Choroid plexus epithelial cell (primary cell): ENCODE measurements at regions not wholly inside any gene's neighbourhood (a gene's known extent, or its start where the extent isn't known, plus 50 kb on each side); places are given as distances from the start of the nearest gene placed in this dataset.
A peak's percentile ranks its signal among the peaks of the same experiment; 100 is the strongest.

ENCODE experiments used
- DNase-seq: peaks from one replicate; pipeline ENCODE4 v3.0.0-alpha.2; 2010; ENCODE audit warnings: low read depth
- H3K4me3 ChIP-seq: 2 replicates; pipeline ENCODE4 v1.5.1; 2011; ENCODE audit warnings: low read depth, mild to moderate bottlenecking, control low read depth, low read length, moderate library complexity
- TF ChIP-seq, protein P1 (sequence below): conservative IDR thresholded peaks from 2 replicates; pipeline ENCODE4 v1.5.1; 2011; ENCODE audit warnings: low read depth, mild to moderate bottlenecking, control low read depth, inconsistent platforms, low read length, moderate library complexity

DNA sequence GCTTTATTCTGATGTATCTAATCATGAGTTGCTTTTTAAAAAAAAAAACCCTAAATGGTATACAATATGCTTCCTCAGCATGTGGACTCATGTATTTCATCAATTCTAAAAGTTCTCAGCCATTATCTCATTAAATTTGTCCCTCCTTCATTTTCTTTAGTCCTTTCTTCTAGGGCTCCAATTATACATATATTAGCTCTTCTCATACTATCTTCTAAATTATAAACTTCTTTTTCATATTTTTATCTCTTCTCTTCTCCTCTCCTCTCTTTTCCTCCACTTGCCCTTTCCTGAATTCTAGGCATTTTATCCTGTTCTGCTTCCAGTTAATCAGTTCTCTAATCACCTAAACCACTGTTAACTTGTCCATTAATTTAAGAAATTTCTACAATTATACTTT lies 55.0 kb upstream of the IL33 start:
- no peak for DNase-seq
- TF ChIP-seq, protein P1, sequence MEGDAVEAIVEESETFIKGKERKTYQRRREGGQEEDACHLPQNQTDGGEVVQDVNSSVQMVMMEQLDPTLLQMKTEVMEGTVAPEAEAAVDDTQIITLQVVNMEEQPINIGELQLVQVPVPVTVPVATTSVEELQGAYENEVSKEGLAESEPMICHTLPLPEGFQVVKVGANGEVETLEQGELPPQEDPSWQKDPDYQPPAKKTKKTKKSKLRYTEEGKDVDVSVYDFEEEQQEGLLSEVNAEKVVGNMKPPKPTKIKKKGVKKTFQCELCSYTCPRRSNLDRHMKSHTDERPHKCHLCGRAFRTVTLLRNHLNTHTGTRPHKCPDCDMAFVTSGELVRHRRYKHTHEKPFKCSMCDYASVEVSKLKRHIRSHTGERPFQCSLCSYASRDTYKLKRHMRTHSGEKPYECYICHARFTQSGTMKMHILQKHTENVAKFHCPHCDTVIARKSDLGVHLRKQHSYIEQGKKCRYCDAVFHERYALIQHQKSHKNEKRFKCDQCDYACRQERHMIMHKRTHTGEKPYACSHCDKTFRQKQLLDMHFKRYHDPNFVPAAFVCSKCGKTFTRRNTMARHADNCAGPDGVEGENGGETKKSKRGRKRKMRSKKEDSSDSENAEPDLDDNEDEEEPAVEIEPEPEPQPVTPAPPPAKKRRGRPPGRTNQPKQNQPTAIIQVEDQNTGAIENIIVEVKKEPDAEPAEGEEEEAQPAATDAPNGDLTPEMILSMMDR = no peak
- H3K4me3 ChIP-seq = no peak overlapping the region

DNA sequence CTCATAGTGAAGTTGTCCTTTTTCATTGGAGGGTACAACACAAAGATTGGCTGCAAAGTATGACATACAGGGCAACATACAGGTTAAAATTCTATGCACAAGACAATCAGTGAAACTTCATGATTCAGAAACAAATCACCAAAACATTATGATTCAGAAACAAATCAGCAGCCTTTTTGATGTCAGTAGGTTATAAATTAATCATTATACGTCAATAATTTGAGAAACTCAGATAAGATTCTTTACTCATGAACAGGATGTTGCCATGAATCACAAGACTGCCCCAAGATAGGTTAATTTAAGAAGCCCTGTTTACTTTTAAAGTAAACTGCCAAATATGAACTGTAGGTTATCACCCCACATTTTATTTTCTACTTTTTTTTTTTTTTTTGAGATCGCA lies 62.2 kb upstream of the IL33 start:
- H3K4me3 ChIP-seq = no peak overlapping the region
- DNase-seq = peak; percentile 16
- TF ChIP-seq, protein P1 = no peak

DNA sequence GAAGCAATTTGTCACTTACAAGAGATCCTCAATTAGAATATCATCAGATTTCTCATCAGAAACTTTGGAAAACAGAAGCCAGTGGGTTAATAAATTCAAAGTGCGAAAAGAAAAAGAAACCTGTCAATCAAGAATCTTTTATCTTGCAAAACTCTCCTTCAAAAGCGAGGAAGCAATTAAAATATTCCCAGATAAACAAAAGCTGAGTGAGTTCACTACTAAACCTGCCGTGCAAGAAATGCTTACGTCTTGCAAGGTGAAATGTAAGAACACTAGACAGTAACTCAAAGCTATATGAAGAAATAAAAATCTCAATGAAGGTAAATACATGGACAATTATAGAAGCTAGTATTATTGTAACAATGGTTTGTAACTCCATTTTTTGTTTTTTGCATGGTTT lies 62.8 kb upstream of the IL33 start:
- no peak overlapping the region for H3K4me3 ChIP-seq
- TF ChIP-seq, protein P1 = no peak
- no peak for DNase-seq

DNA sequence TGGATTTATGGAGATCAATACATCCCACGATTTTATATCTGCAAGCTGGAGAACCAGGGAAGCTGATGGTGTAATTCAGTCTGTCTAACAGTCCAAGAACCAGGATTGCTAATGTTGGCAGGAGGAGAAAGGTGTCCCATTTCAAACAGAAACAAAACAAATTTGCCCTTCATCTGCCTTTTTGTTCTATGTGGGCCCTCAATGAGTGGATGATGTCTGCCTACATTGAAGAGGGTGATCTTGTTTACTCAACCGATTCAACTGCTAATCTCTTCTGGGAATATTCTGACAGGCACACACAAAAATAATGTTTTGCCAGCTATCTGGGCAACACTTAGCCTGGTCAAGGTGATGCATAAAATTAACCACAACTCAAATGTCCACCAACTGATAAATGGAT lies 65.1 kb upstream of the IL33 start:
- H3K4me3 ChIP-seq = no peak overlapping the region
- TF ChIP-seq, protein P1 = no peak
- no peak for DNase-seq

DNA sequence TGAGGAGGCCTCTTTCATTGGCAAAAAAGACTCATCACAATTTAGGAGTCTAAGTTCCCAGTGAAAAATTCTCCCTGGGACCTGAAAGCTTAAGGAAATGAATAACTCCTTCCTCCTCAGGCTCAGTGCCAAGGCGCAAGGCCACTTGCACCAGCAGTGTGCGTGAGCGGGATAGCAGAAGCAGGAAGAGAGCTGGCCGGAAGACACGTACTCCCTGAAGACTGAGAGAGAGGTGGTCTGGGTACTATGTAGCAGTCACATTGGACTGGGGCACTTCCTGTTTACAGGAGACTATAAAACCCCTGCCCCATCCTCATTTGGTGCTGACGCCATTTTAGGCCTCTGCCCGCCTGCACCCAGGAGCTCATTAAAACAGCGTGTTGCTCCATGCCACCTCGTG lies 66.3 kb upstream of the IL33 start:
- no peak overlapping the region for H3K4me3 ChIP-seq
- no peak for DNase-seq
- TF ChIP-seq, protein P1 = no peak

DNA sequence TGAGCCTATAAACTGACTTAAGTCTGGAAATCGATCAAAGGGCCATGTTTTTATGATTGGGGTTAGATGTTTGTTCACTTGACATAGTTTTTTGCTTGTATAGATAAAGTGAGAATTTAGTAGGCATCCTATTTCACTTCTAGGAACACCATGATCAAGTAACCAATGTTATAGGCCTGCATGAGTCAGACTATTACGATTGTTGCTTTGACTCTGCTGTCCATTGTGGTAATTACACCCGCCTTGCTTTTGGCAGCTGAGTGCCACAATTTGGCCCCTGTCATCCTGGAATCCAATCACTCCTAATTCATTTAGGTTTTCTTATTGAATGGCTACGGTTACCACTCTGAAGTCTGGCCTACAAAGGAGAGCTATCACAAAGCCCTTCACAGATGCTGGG lies 67.8 kb upstream of the IL33 start:
- TF ChIP-seq, protein P1 = no peak
- no peak overlapping the region for H3K4me3 ChIP-seq
- peak; percentile 36 for DNase-seq

DNA sequence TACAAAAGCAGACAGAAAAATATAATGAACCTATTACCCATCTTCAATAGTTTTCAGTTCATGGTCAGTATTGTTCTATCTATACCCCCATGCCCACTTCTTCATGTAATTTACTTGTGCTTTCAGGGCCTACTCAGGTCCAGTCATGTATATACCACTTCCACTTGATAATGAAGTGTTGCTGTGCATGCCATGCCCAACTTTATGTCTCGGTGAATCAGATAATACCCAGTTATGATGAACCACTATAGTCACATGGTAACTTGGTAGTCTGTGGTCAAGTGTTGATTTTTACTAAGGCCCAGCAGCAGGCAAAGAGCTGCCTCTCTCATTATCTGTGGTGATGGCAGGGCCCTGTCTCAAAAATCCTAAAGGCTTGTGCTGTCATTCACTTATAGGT lies 70.7 kb upstream of the IL33 start:
- TF ChIP-seq, protein P1 = no peak
- DNase-seq = no peak
- H3K4me3 ChIP-seq = no peak overlapping the region
